ENCODE measurements at regions not wholly inside any gene's neighbourhood (a gene's known extent, or its start where the extent isn't known, plus 50 kb on each side); places are given as distances from the start of the nearest gene placed in this dataset.

GRCh38 chr1:112196008-112196588 lies 199.9 kb upstream of the CTTNBP2NL start:
- Mint-ChIP-seq H3K27me3 (ENCODE audit: low read depth) (peaks cover 11% of the 10 kb centered on the region), H3K36me3 (ENCODE audit: low read depth) (no peaks in the 10 kb centered on the region), H3K27ac (ENCODE audit: unreplicated experiment) (no peak overlapping the region), H3K4me1 (ENCODE audit: low read depth) (no peaks in the 10 kb centered on the region), H3K9me3 (ENCODE audit: low read depth) (peaks cover 2% of the 10 kb centered on the region), H3K4me3 (ENCODE audit: unreplicated experiment) (no peak overlapping the region)
- no peak for TF ChIP-seq CTCF (IDR thresholded peaks at IDR 0.05)
- no peak for DNase-seq (ENCODE audit: low spot score)

- peaks cover 3% of the 10 kb centered on the region for H3K9me3 Mint-ChIP-seq (ENCODE audit: low read depth)
- H3K4me3 Mint-ChIP-seq (ENCODE audit: unreplicated experiment), result no peak overlapping the region
- H3K4me1 Mint-ChIP-seq (ENCODE audit: low read depth), result no peaks in the 10 kb centered on the region
- H3K36me3 Mint-ChIP-seq (ENCODE audit: low read depth), result no peaks in the 10 kb centered on the region
- DNase-seq (ENCODE audit: low spot score), result no peak
- no peak for TF ChIP-seq CTCF (IDR thresholded peaks at IDR 0.05)
- H3K27me3 Mint-ChIP-seq (ENCODE audit: low read depth), result peaks cover 7% of the 10 kb centered on the region
- no peak overlapping the region for H3K27ac Mint-ChIP-seq (ENCODE audit: unreplicated experiment)
These were observed 199.3 kb upstream of the CTTNBP2NL start for GRCh38 chr1:112196731-112197130.

DNA sequence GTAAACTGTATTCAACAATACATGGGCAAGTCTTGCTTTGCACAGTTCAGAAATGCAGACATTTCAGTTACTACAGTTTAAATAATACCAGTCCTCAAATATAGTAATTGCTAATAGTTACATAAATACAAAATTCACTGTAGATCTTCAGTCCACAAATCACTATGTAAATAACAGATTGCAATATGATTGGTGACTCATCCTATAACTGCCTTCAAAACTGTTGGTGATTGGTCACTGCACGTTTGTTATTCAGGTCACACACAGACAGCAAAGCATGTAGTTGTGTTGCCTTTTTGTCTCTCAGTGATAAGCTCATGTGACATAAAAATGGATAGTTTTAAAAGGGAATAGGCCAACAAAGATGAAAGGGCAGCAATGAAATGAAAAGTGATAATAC lies 186.5 kb upstream of the CTTNBP2NL start:
- no peaks in the 10 kb centered on the region for H3K4me1 Mint-ChIP-seq (ENCODE audit: low read depth)
- no peaks in the 10 kb centered on the region for H3K36me3 Mint-ChIP-seq (ENCODE audit: low read depth)
- H3K27ac Mint-ChIP-seq (ENCODE audit: unreplicated experiment), result no peak overlapping the region
- H3K4me3 Mint-ChIP-seq (ENCODE audit: unreplicated experiment), result no peak overlapping the region
- peaks cover 7% of the 10 kb centered on the region for H3K27me3 Mint-ChIP-seq (ENCODE audit: low read depth)
- TF ChIP-seq CTCF (IDR thresholded peaks at IDR 0.05), result no peak
- DNase-seq (ENCODE audit: low spot score), result no peak
- peaks cover 3% of the 10 kb centered on the region for H3K9me3 Mint-ChIP-seq (ENCODE audit: low read depth)

DNA sequence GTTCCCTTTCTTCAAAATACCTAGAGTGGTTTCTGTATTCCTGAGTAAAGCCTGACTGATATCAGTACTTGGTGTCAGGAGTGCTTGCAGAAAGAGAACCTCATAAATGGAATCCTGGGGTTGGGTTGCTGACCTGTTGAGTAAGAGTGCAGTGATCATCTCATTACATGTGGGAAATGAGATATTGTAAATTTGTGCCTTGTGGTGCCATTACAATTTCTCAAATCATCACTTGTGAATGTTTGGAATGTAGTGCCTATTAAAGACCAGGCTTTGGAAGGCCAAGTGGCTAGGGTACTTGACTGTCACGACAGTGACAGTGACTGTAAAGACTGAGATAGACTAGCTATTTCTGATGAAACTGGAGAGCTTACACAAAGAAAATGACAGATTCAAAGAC lies 176.7 kb upstream of the CTTNBP2NL start:
- no peaks in the 10 kb centered on the region for H3K36me3 Mint-ChIP-seq (ENCODE audit: low read depth)
- no peak for DNase-seq (ENCODE audit: low spot score)
- no peaks in the 10 kb centered on the region for H3K4me1 Mint-ChIP-seq (ENCODE audit: low read depth)
- no peak overlapping the region for H3K4me3 Mint-ChIP-seq (ENCODE audit: unreplicated experiment)
- H3K9me3 Mint-ChIP-seq (ENCODE audit: low read depth), result peaks cover 11% of the 10 kb centered on the region
- no peak for TF ChIP-seq CTCF (IDR thresholded peaks at IDR 0.05)
- H3K27me3 Mint-ChIP-seq (ENCODE audit: low read depth), result no peaks in the 10 kb centered on the region
- no peak overlapping the region for H3K27ac Mint-ChIP-seq (ENCODE audit: unreplicated experiment)

GRCh38 chr1:112230232-112230631 lies 165.8 kb upstream of the CTTNBP2NL start:
- no peaks in the 10 kb centered on the region for H3K4me1 Mint-ChIP-seq (ENCODE audit: low read depth)
- H3K36me3 Mint-ChIP-seq (ENCODE audit: low read depth), result no peaks in the 10 kb centered on the region
- H3K4me3 Mint-ChIP-seq (ENCODE audit: unreplicated experiment), result no peak overlapping the region
- H3K9me3 Mint-ChIP-seq (ENCODE audit: low read depth), result peaks cover 16% of the 10 kb centered on the region
- peaks cover 11% of the 10 kb centered on the region for H3K27me3 Mint-ChIP-seq (ENCODE audit: low read depth)
- no peak for DNase-seq (ENCODE audit: low spot score)
- TF ChIP-seq CTCF (IDR thresholded peaks at IDR 0.05), result no peak
- no peak overlapping the region for H3K27ac Mint-ChIP-seq (ENCODE audit: unreplicated experiment)
